ENCODE measurements at regions not wholly inside any gene's neighbourhood (a gene's known extent, or its start where the extent isn't known, plus 50 kb on each side); places are given as distances from the start of the nearest gene placed in this dataset.

- no peak for TF ChIP-seq CTCF (IDR thresholded peaks at IDR 0.05)
Measured at GRCh38 chr17:83144421-83145357, 65.3 kb downstream of the METRNL start.

DNA sequence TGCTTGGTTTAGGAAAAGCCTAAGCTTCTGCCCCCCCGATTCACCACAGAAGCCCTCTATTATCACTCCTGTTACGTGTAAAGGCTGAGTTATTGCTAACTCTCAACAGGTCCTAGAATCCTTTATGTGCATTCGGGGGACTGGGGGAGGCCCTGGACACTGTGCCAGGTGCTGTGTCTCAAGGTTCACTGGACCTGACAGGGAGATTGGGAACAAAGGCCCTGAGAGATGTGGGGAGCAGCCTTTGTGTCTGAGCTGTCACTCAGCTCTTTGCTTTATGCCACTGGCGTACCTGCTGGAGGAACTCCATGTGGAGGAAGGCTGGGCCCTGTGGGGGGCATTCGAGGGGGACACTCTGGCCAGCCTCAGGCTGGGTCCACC, 65.9 kb downstream of the METRNL start:
- no peak for TF ChIP-seq CTCF (IDR thresholded peaks at IDR 0.05)

- no peak for TF ChIP-seq CTCF (IDR thresholded peaks at IDR 0.05)
Measured at GRCh38 chr17:83145831-83146230, 66.4 kb downstream of the METRNL start.

- no peak for TF ChIP-seq CTCF (IDR thresholded peaks at IDR 0.05)
Measured at GRCh38 chr17:83146347-83146746, 66.9 kb downstream of the METRNL start.

GRCh38 chr17:83147280-83147679, 67.9 kb downstream of the METRNL start:
- no peak for TF ChIP-seq CTCF (IDR thresholded peaks at IDR 0.05)

- TF ChIP-seq CTCF (IDR thresholded peaks at IDR 0.05): no peak
Measured at GRCh38 chr17:83148317-83149028, 69.1 kb downstream of the METRNL start.

GRCh38 chr17:83149029-83149725, 69.8 kb downstream of the METRNL start:
- TF ChIP-seq CTCF (IDR thresholded peaks at IDR 0.05): no peak

Data from LNCAP (cell line).